ENCODE measurements at regions not wholly inside any gene's neighbourhood (a gene's known extent, or its start where the extent isn't known, plus 50 kb on each side); places are given as distances from the start of the nearest gene placed in this dataset.

- Mint-ChIP-seq H3K9me3 (peaks cover 16% of the 10 kb centered on the region), H3K27ac (no peak overlapping the region), H3K36me3 (peaks cover 12% of the 10 kb centered on the region), H3K27me3 (peaks cover under 1% of the 10 kb centered on the region), H3K4me3 (no peak overlapping the region), H3K4me1 (peaks cover 13% of the 10 kb centered on the region)
- DNase-seq: no peak
Observed at GRCh38 chr2:856456-856855, 94.2 kb upstream of the SNTG2 start.

- Mint-ChIP-seq H3K36me3 (peaks cover 12% of the 10 kb centered on the region), H3K27me3 (no peaks in the 10 kb centered on the region), H3K27ac (no peak overlapping the region), H3K9me3 (peaks cover 16% of the 10 kb centered on the region), H3K4me3 (no peak overlapping the region), H3K4me1 (peaks cover 13% of the 10 kb centered on the region)
- no peak for DNase-seq
Observed at GRCh38 chr2:856041-856440, 94.6 kb upstream of the SNTG2 start.

GRCh38 chr2:855177-855576 lies 95.5 kb upstream of the SNTG2 start:
- no peak overlapping the region for H3K4me3 Mint-ChIP-seq
- peaks cover 12% of the 10 kb centered on the region for H3K36me3 Mint-ChIP-seq
- no peaks in the 10 kb centered on the region for H3K27me3 Mint-ChIP-seq
- H3K4me1 Mint-ChIP-seq: peaks cover 13% of the 10 kb centered on the region
- peak overlapping the region; percentile 68 for H3K27ac Mint-ChIP-seq
- no peak for DNase-seq
- peaks cover 16% of the 10 kb centered on the region for H3K9me3 Mint-ChIP-seq

- no peaks in the 10 kb centered on the region for H3K27me3 Mint-ChIP-seq
- DNase-seq: peak; percentile 45
- peaks cover 12% of the 10 kb centered on the region for H3K36me3 Mint-ChIP-seq
- peaks cover 16% of the 10 kb centered on the region for H3K9me3 Mint-ChIP-seq
- H3K4me1 Mint-ChIP-seq: peaks cover 13% of the 10 kb centered on the region
- no peak overlapping the region for H3K27ac Mint-ChIP-seq
- H3K4me3 Mint-ChIP-seq: no peak overlapping the region
Observed at GRCh38 chr2:854460-854859, 96.2 kb upstream of the SNTG2 start.

GRCh38 chr2:853203-853870 lies 97.3 kb upstream of the SNTG2 start:
- Mint-ChIP-seq H3K9me3 (peaks cover 16% of the 10 kb centered on the region), H3K4me3 (no peak overlapping the region), H3K36me3 (peaks cover 12% of the 10 kb centered on the region), H3K4me1 (peaks cover 13% of the 10 kb centered on the region), H3K27ac (no peak overlapping the region), H3K27me3 (no peaks in the 10 kb centered on the region)
- no peak for DNase-seq

GRCh38 chr2:852168-852567 lies 98.5 kb upstream of the SNTG2 start:
- no peak overlapping the region for H3K27ac Mint-ChIP-seq
- DNase-seq: no peak
- no peak overlapping the region for H3K4me3 Mint-ChIP-seq
- H3K27me3 Mint-ChIP-seq: no peaks in the 10 kb centered on the region
- peaks cover 13% of the 10 kb centered on the region for H3K4me1 Mint-ChIP-seq
- H3K9me3 Mint-ChIP-seq: peaks cover 16% of the 10 kb centered on the region
- peaks cover 12% of the 10 kb centered on the region for H3K36me3 Mint-ChIP-seq

GRCh38 chr2:851680-852079 lies 99.0 kb upstream of the SNTG2 start:
- H3K4me1 Mint-ChIP-seq: peaks cover 13% of the 10 kb centered on the region
- H3K4me3 Mint-ChIP-seq: no peak overlapping the region
- H3K27ac Mint-ChIP-seq: no peak overlapping the region
- peaks cover 16% of the 10 kb centered on the region for H3K9me3 Mint-ChIP-seq
- no peak for DNase-seq
- H3K27me3 Mint-ChIP-seq: no peaks in the 10 kb centered on the region
- H3K36me3 Mint-ChIP-seq: peaks cover 12% of the 10 kb centered on the region

- Mint-ChIP-seq H3K27me3 (no peaks in the 10 kb centered on the region), H3K4me3 (no peak overlapping the region), H3K36me3 (peaks cover 12% of the 10 kb centered on the region), H3K4me1 (peaks cover 13% of the 10 kb centered on the region), H3K9me3 (peaks cover 16% of the 10 kb centered on the region), H3K27ac (no peak overlapping the region)
- DNase-seq: no peak
Observed at GRCh38 chr2:851078-851477, 99.6 kb upstream of the SNTG2 start.

- Mint-ChIP-seq H3K4me3 (no peak overlapping the region), H3K4me1 (peaks cover 10% of the 10 kb centered on the region), H3K9me3 (peaks cover 13% of the 10 kb centered on the region), H3K36me3 (peaks cover 11% of the 10 kb centered on the region), H3K27me3 (no peaks in the 10 kb centered on the region), H3K27ac (no peak overlapping the region)
- no peak for DNase-seq
Observed at GRCh38 chr2:850429-850828, 100.2 kb upstream of the SNTG2 start.

GRCh38 chr2:848099-848498 lies 102.5 kb upstream of the SNTG2 start:
- no peak for DNase-seq
- H3K9me3 Mint-ChIP-seq: no peaks in the 10 kb centered on the region
- peaks cover 9% of the 10 kb centered on the region for H3K27me3 Mint-ChIP-seq
- H3K4me3 Mint-ChIP-seq: no peak overlapping the region
- no peaks in the 10 kb centered on the region for H3K4me1 Mint-ChIP-seq
- H3K36me3 Mint-ChIP-seq: no peaks in the 10 kb centered on the region
- no peak overlapping the region for H3K27ac Mint-ChIP-seq

- Mint-ChIP-seq H3K36me3 (no peaks in the 10 kb centered on the region), H3K27ac (no peak overlapping the region), H3K27me3 (peaks cover 9% of the 10 kb centered on the region), H3K4me1 (no peaks in the 10 kb centered on the region), H3K4me3 (no peak overlapping the region), H3K9me3 (no peaks in the 10 kb centered on the region)
- DNase-seq: no peak
Observed at GRCh38 chr2:847669-848068, 103.0 kb upstream of the SNTG2 start.

- DNase-seq: no peak
- Mint-ChIP-seq H3K27me3 (peaks cover 14% of the 10 kb centered on the region), H3K9me3 (no peaks in the 10 kb centered on the region), H3K4me1 (no peaks in the 10 kb centered on the region), H3K36me3 (no peaks in the 10 kb centered on the region), H3K4me3 (no peak overlapping the region), H3K27ac (no peak overlapping the region)
Observed at GRCh38 chr2:844715-845114, 105.9 kb upstream of the SNTG2 start.

GRCh38 chr2:842151-842803 lies 108.4 kb upstream of the SNTG2 start:
- H3K27ac Mint-ChIP-seq: no peak overlapping the region
- H3K4me1 Mint-ChIP-seq: no peaks in the 10 kb centered on the region
- DNase-seq: no peak
- H3K36me3 Mint-ChIP-seq: no peaks in the 10 kb centered on the region
- no peak overlapping the region for H3K4me3 Mint-ChIP-seq
- peaks cover 29% of the 10 kb centered on the region for H3K27me3 Mint-ChIP-seq
- H3K9me3 Mint-ChIP-seq: no peaks in the 10 kb centered on the region

- H3K4me1 Mint-ChIP-seq: no peaks in the 10 kb centered on the region
- no peak overlapping the region for H3K4me3 Mint-ChIP-seq
- H3K27ac Mint-ChIP-seq: no peak overlapping the region
- no peaks in the 10 kb centered on the region for H3K36me3 Mint-ChIP-seq
- no peak for DNase-seq
- H3K27me3 Mint-ChIP-seq: peaks cover 29% of the 10 kb centered on the region
- H3K9me3 Mint-ChIP-seq: no peaks in the 10 kb centered on the region
Observed at GRCh38 chr2:841036-841435, 109.6 kb upstream of the SNTG2 start.

GRCh38 chr2:834233-834632 lies 116.4 kb upstream of the SNTG2 start:
- Mint-ChIP-seq H3K4me1 (peaks cover 8% of the 10 kb centered on the region), H3K36me3 (peaks cover 1% of the 10 kb centered on the region), H3K9me3 (no peaks in the 10 kb centered on the region), H3K27ac (no peak overlapping the region), H3K4me3 (no peak overlapping the region), H3K27me3 (peaks cover 20% of the 10 kb centered on the region)
- DNase-seq: no peak

GRCh38 chr2:833180-833579 lies 117.5 kb upstream of the SNTG2 start:
- Mint-ChIP-seq H3K27ac (no peak overlapping the region), H3K36me3 (peaks cover 1% of the 10 kb centered on the region), H3K4me3 (no peak overlapping the region), H3K27me3 (peaks cover 12% of the 10 kb centered on the region), H3K9me3 (no peaks in the 10 kb centered on the region), H3K4me1 (peaks cover 8% of the 10 kb centered on the region)
- DNase-seq: no peak

All from activated naive CD8-positive, alpha-beta T cell treated with anti-CD3 and anti-CD28 coated beads for 36 hours (primary cell).